H9 (cell line): ENCODE measurements at regions not wholly inside any gene's neighbourhood (a gene's known extent, or its start where the extent isn't known, plus 50 kb on each side); places are given as distances from the start of the nearest gene placed in this dataset.

Source experiments
- DNase-seq: peaks from one replicate; pipeline ENCODE4 v3.0.0-alpha.2; 2017
- H2AFZ ChIP-seq: one replicate; pipeline ENCODE4 v1.6.1; 2013; ENCODE audit warnings: mild to moderate bottlenecking, low read length, control low read depth, moderate library complexity
- H2AK5ac ChIP-seq: 2 replicates; pipeline ENCODE4 v1.6.1; 2013; ENCODE audit warnings: low read length, control low read depth, mixed read lengths; ENCODE audit not compliant: insufficient read length
- H2BK120ac ChIP-seq: one replicate; pipeline ENCODE4 v1.6.1; 2013; ENCODE audit warnings: low read depth, mild to moderate bottlenecking, low read length, control low read depth, inconsistent platforms; ENCODE audit not compliant: poor library complexity, severe bottlenecking
- H2BK12ac ChIP-seq: 2 replicates; pipeline ENCODE4 v1.6.1; 2013; ENCODE audit warnings: low read length, control low read depth, mixed read lengths, low read depth; ENCODE audit not compliant: insufficient read length
- H2BK15ac ChIP-seq: 2 replicates; pipeline ENCODE4 v1.6.1; 2013; ENCODE audit warnings: low read depth, low read length, control low read depth
- H2BK20ac ChIP-seq: one replicate; pipeline ENCODE4 v1.6.1; 2013; ENCODE audit warnings: low read depth, mild to moderate bottlenecking, low read length, control low read depth, inconsistent platforms; ENCODE audit not compliant: poor library complexity, severe bottlenecking
- H2BK5ac ChIP-seq: 2 replicates; pipeline ENCODE4 v1.6.1; 2013; ENCODE audit warnings: low read length, control low read depth, mixed read lengths; ENCODE audit not compliant: insufficient read length
- H3K14ac ChIP-seq: 2 replicates; pipeline ENCODE4 v1.6.1; 2013; ENCODE audit warnings: low read length, control low read depth; ENCODE audit not compliant: insufficient read depth
- H3K18ac ChIP-seq: 2 replicates; pipeline ENCODE4 v1.6.1; 2013; ENCODE audit warnings: low read depth, mild to moderate bottlenecking, mixed read lengths, low read length, control low read depth; ENCODE audit not compliant: insufficient read length
- H3K23ac ChIP-seq: 2 replicates; pipeline ENCODE4 v1.6.1; 2013; ENCODE audit warnings: low read length, control low read depth, mixed read lengths, low read depth; ENCODE audit not compliant: insufficient read length
- H3K23me2 ChIP-seq: 2 replicates; pipeline ENCODE4 v1.6.1; 2013; ENCODE audit warnings: low read depth, mild to moderate bottlenecking, mixed read lengths, low read length, control low read depth; ENCODE audit not compliant: insufficient read length, poor library complexity, severe bottlenecking
- H3K27ac ChIP-seq: 2 replicates; pipeline ENCODE4 v1.5.1; 2013; ENCODE audit warnings: low read length, control low read depth, mixed read lengths, low read depth; ENCODE audit not compliant: insufficient read length
- H3K27me3 ChIP-seq: 2 replicates; pipeline ENCODE4 v1.6.1; 2013; ENCODE audit warnings: low read length, control low read depth, inconsistent platforms; ENCODE audit not compliant: insufficient read depth
- H3K4ac ChIP-seq: 2 replicates; pipeline ENCODE4 v1.6.1; 2013; ENCODE audit warnings: low read depth, mild to moderate bottlenecking, control low read depth, inconsistent platforms, low read length, moderate library complexity
- H3K4me1 ChIP-seq: 2 replicates; pipeline ENCODE4 v1.6.1; 2013; ENCODE audit warnings: low read length, control low read depth, inconsistent platforms; ENCODE audit not compliant: insufficient read depth
- H3K4me2 ChIP-seq: 2 replicates; pipeline ENCODE4 v1.6.1; 2013; ENCODE audit warnings: low read length, control low read depth, mixed read lengths; ENCODE audit not compliant: insufficient read length, insufficient read depth
- H3K56ac ChIP-seq: 2 replicates; pipeline ENCODE4 v1.6.1; 2013; ENCODE audit warnings: low read depth, mild to moderate bottlenecking, mixed read lengths, low read length, control low read depth; ENCODE audit not compliant: insufficient read length
- H3K79me1 ChIP-seq: 2 replicates; pipeline ENCODE4 v1.6.1; 2013; ENCODE audit warnings: low read depth, mild to moderate bottlenecking, moderate library complexity, low read length, control low read depth, inconsistent platforms; ENCODE audit not compliant: insufficient read depth, poor library complexity, severe bottlenecking
- H3K79me2 ChIP-seq: 2 replicates; pipeline ENCODE4 v1.6.1; 2013; ENCODE audit warnings: low read length, control low read depth, inconsistent platforms; ENCODE audit not compliant: insufficient read depth
- H3K9ac ChIP-seq: 2 replicates; pipeline ENCODE4 v1.6.1; 2013; ENCODE audit warnings: low read length, control low read depth, mixed read lengths; ENCODE audit not compliant: insufficient read length; ENCODE audit errors: extremely low read depth
- H3K9me3 ChIP-seq: one replicate; pipeline ENCODE4 v1.6.1; 2013; ENCODE audit warnings: low read depth, low read length, inconsistent platforms; ENCODE audit not compliant: control insufficient read depth
- H3T11ph ChIP-seq: one replicate; pipeline ENCODE4 v1.6.1; 2013; ENCODE audit warnings: mild to moderate bottlenecking, low read length, control low read depth, inconsistent platforms
- H4K20me1 ChIP-seq: one replicate; pipeline ENCODE4 v1.6.1; 2013; ENCODE audit not compliant: control insufficient read depth, insufficient read length, insufficient read depth
- H4K5ac ChIP-seq: 2 replicates; pipeline ENCODE4 v1.6.1; 2013; ENCODE audit warnings: low read depth, mild to moderate bottlenecking, mixed read lengths, low read length, control low read depth; ENCODE audit not compliant: insufficient read length
- H4K8ac ChIP-seq: replicated peaks from 2 replicates; pipeline ENCODE4 v1.6.1; 2013; ENCODE audit warnings: low read length, control low read depth, mixed read lengths, low read depth; ENCODE audit not compliant: insufficient read length
- H4K91ac ChIP-seq: 2 replicates; pipeline ENCODE4 v1.6.1; 2013; ENCODE audit warnings: low read depth, mild to moderate bottlenecking, moderate library complexity, mixed read lengths, low read length, control low read depth; ENCODE audit not compliant: insufficient read length
- H3K27ac Mint-ChIP-seq, 3 experiments: 2 replicates in 2 of 3; 3 replicates in 1 of 3; pipeline ENCODE4 v1.8.0; 2020 to 2021; ENCODE audit warnings: mixed read lengths in 3 of 3, mild to moderate bottlenecking in 1 of 3, moderate library complexity in 1 of 3
- H3K27me3 Mint-ChIP-seq: 2 replicates; pipeline ENCODE4 v1.8.0; 2021; ENCODE audit warnings: low read depth, mild to moderate bottlenecking, moderate library complexity, mixed read lengths
- H3K36me3 Mint-ChIP-seq, 3 experiments: 2 replicates in 2 of 3; 3 replicates in 1 of 3; pipeline ENCODE4 v1.8.0; 2020 to 2021; ENCODE audit warnings: low read depth in 3 of 3, mixed read lengths in 3 of 3; ENCODE audit not compliant: insufficient read depth in 1 of 3
- H3K4me1 Mint-ChIP-seq, 2 experiments: 2 replicates each; pipeline ENCODE4 v1.8.0; 2020; ENCODE audit warnings: mixed read lengths in 2 of 2
- H3K4me3 Mint-ChIP-seq, 2 experiments: 2 replicates in 1 of 2; 3 replicates in 1 of 2; pipeline ENCODE4 v1.8.0; 2020 to 2021; ENCODE audit warnings: mild to moderate bottlenecking in 2 of 2, mixed read lengths in 2 of 2, moderate library complexity in 1 of 2
- H3K9me3 Mint-ChIP-seq, 2 experiments: 2 replicates in 1 of 2; 3 replicates in 1 of 2; pipeline ENCODE4 v1.8.0; 2020; ENCODE audit warnings: mild to moderate bottlenecking in 2 of 2, mixed read lengths in 2 of 2, moderate library complexity in 1 of 2
- CTCF ChIP-seq: fragments of 200-600 bp; sonication (generic); conservative IDR thresholded peaks from 3 replicates; pipeline ENCODE4 v1.8.0; 2021; ENCODE audit warnings: antibody characterized with exemption, mild to moderate bottlenecking
- WGBS: extraction: QIAGEN DNeasy Blood & Tissue Kit; methylation state at CpG from one replicate; pipeline ENCODE4 v1.1.7; 2013; ENCODE audit warnings: missing lambda C conversion rate, low lambda C conversion rate, mixed read lengths; ENCODE audit not compliant: insufficient read length; ENCODE audit errors: extremely low coverage; 5-methylcytosine and 5-hydroxymethylcytosine counted together

DNA sequence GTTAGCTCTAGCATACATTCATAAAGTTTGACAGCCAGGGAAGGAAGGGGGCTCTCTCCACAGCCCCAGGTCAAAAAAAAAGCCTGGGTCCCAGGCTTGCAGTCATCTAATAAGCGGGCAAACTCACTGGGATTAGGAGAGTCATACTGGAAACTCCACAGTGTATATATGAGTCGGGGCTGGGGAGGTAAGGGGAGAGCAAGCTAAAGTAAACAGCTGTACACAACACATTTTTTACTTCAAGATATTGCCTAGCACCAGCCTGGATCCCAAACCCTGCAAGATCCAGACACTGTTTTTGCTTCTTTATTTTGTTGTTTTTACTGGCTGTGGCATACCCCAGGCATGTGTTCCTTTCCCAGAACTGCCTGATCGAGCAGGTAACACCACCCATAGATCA, 291.3 kb upstream of the TANK start:
- Histone ChIP-seq H3K79me1 (no peaks in the 10 kb centered on the region), H3K18ac (no peak overlapping the region), H2BK120ac (no peak overlapping the region), H3K23me2 (no peaks in the 10 kb centered on the region), H3K4me2 (no peak overlapping the region), H3K79me2 (no peaks in the 10 kb centered on the region), H2AFZ (peak overlapping the region; percentile 50), H3K9ac (no peak overlapping the region), H4K8ac (no peak overlapping the region), H2AK5ac (no peak overlapping the region), H2BK12ac (no peak overlapping the region), H3K27me3 (no peaks in the 10 kb centered on the region), H3K23ac (no peak overlapping the region), H3K9me3 (no peaks in the 10 kb centered on the region), H3K4ac (no peak overlapping the region), H2BK5ac (no peak overlapping the region), H2BK15ac (no peak overlapping the region), H3K4me1 (no peaks in the 10 kb centered on the region; the same call in 1 of the 2 replicates), H2BK20ac (no peak overlapping the region), H4K5ac (no peak overlapping the region), H3K14ac (no peak overlapping the region), H4K91ac (no peak overlapping the region), H3K56ac (no peak overlapping the region), H3T11ph (no peak overlapping the region), H4K20me1 (no peaks in the 10 kb centered on the region), H3K27ac (no peak overlapping the region)
- no peak overlapping the region for H3K4me3 Mint-ChIP-seq
- H3K27ac Mint-ChIP-seq = no peak overlapping the region
- H3K9me3 Mint-ChIP-seq = no peaks in the 10 kb centered on the region
- H3K4me1 Mint-ChIP-seq = peaks cover 0 to 6% of the 10 kb centered on the region in 2 experiments; a peak in 1 of 4 replicates
- H3K36me3 Mint-ChIP-seq = no peaks in the 10 kb centered on the region
- no CpG with 5 or more reads among the region's 3 CpGs for WGBS
- TF ChIP-seq CTCF = no peak
- DNase-seq = no peak
- H3K27me3 Mint-ChIP-seq = no peaks in the 10 kb centered on the region
